B cell (primary cell): ENCODE measurements at regions not wholly inside any gene's neighbourhood (a gene's known extent, or its start where the extent isn't known, plus 50 kb on each side); places are given as distances from the start of the nearest gene placed in this dataset.

Experiments
- ATAC-seq: fragments of 200-7000 bp; cut with Tn5 transposase; one replicate; pipeline ENCODE4 v1.10.0; 2021; ENCODE audit warnings: low read depth, mild to moderate bottlenecking, moderate number of reproducible peaks, moderate library complexity
- CTCF ChIA-PET: fragments of 350-600 bp; sonication (Branson Sonifier 250); formaldehyde crosslinking; loops from one replicate; lab custom pipeline; 2021; ENCODE audit warnings: antibody characterized with exemption, inconsistent platforms; lab: Charles Lee
- POLR2A ChIA-PET: fragments of 350-600 bp; sonication (Branson Sonifier 250); formaldehyde crosslinking; loops from one replicate; lab custom pipeline; 2021; ENCODE audit warnings: antibody characterized with exemption; lab: Charles Lee
- DNase-seq: peaks from one replicate; pipeline ENCODE4 v3.0.0; 2013
- H2AFZ ChIP-seq: 2 replicates; pipeline ENCODE4 v1.6.1; 2012; ENCODE audit warnings: mild to moderate bottlenecking, low read depth, low read length; ENCODE audit not compliant: insufficient read depth, poor library complexity, severe bottlenecking
- H3K27ac ChIP-seq, 2 donors: 1 replicate in 1 of 2; 2 replicates in 1 of 2; pipeline ENCODE4 v1.5.1; 2012 to 2013; ENCODE audit warnings: low read length in 2 of 2, mild to moderate bottlenecking in 2 of 2, moderate library complexity in 1 of 2
- H3K27me3 ChIP-seq, 4 experiments: fragments of 200-600 bp in 1 of 4; sonication (generic) in 1 of 4; replicated peaks in 1 of 4; 1 replicate in 2 of 4; 2 replicates in 2 of 4; pipeline versions ENCODE4 v1.6.1 to v1.7.0; 2013 to 2016; ENCODE audit warnings: low read length in 3 of 4, mild to moderate bottlenecking in 2 of 4, mixed read lengths in 1 of 4, moderate library complexity in 1 of 4; ENCODE audit not compliant: insufficient read depth in 4 of 4, control insufficient read depth in 3 of 4; ENCODE audit errors: control extremely low read depth in 1 of 4
- H3K36me3 ChIP-seq, 2 experiments: replicated peaks in 1 of 2; 1 replicate in 1 of 2; 2 replicates in 1 of 2; pipeline versions ENCODE4 v1.6.1 to v1.7.1; 2013; ENCODE audit warnings: low read length in 1 of 2; ENCODE audit not compliant: insufficient read depth in 2 of 2, control insufficient read depth in 1 of 2; ENCODE audit errors: control extremely low read depth in 1 of 2, extremely low read depth in 1 of 2
- H3K4me1 ChIP-seq, 2 donors: fragments of 200-600 bp in 1 of 2; sonication (generic) in 1 of 2; 1 replicate in 1 of 2; 2 replicates in 1 of 2; pipeline versions ENCODE4 v1.5.1 to v1.6.1; 2013 to 2017; ENCODE audit warnings: low read length in 2 of 2; ENCODE audit not compliant: control insufficient read depth in 2 of 2, insufficient read depth in 2 of 2
- H3K4me2 ChIP-seq: replicated peaks from 2 replicates; pipeline ENCODE3; 2012; ENCODE audit warnings: mild to moderate bottlenecking, low read depth, low read length; ENCODE audit not compliant: poor library complexity, severe bottlenecking
- H3K4me3 ChIP-seq, 5 experiments: fragments of 200-600 bp in 1 of 5; sonication (generic) in 1 of 5; 1 replicate in 3 of 5; 2 replicates in 2 of 5; pipeline versions ENCODE4 v1.5.1 to v1.7.0; 2011 to 2016; ENCODE audit warnings: low read length in 4 of 5, mild to moderate bottlenecking in 4 of 5, low read depth in 2 of 5, control low read depth in 1 of 5, moderate library complexity in 1 of 5; ENCODE audit not compliant: insufficient read depth in 1 of 5; ENCODE audit errors: control extremely low read depth in 1 of 5, extremely low read depth in 1 of 5
- H3K79me2 ChIP-seq: fragments of 200-600 bp; sonication (generic); one replicate; pipeline ENCODE4 v1.6.0; 2016; ENCODE audit warnings: low read length; ENCODE audit not compliant: control insufficient read depth, insufficient read depth
- H3K9ac ChIP-seq: fragments of 200-600 bp; sonication (generic); 2 replicates; pipeline ENCODE4 v1.6.1; 2017; ENCODE audit warnings: mild to moderate bottlenecking, low read length, moderate library complexity
- H3K9me3 ChIP-seq, 3 donors: one replicate each; pipeline versions ENCODE4 v1.6.1 to v1.7.1; 2013; ENCODE audit warnings: low read length in 2 of 3; ENCODE audit not compliant: control insufficient read depth in 2 of 3, insufficient read depth in 1 of 3; ENCODE audit errors: control extremely low read depth in 1 of 3
- H4K20me1 ChIP-seq: 2 replicates; pipeline ENCODE4 v1.6.0; 2012; ENCODE audit warnings: mild to moderate bottlenecking, low read length; ENCODE audit not compliant: insufficient read depth, control insufficient read depth, poor library complexity, severe bottlenecking
- H3K27ac Mint-ChIP-seq: one replicate; pipeline ENCODE4 v1.8.0; 2021; ENCODE audit warnings: mixed read lengths
- H3K27me3 Mint-ChIP-seq: one replicate; pipeline ENCODE4 v1.8.0; 2021; ENCODE audit warnings: mixed read lengths
- H3K4me1 Mint-ChIP-seq: one replicate; pipeline ENCODE4 v1.8.0; 2021; ENCODE audit warnings: mixed read lengths
- H3K4me3 Mint-ChIP-seq: one replicate; pipeline ENCODE4 v1.8.0; 2021; ENCODE audit warnings: mixed read lengths
- H3K9me3 Mint-ChIP-seq: one replicate; pipeline ENCODE4 v1.8.0; 2022; ENCODE audit warnings: mixed read lengths; ENCODE audit not compliant: insufficient read depth
- CTCF ChIP-seq: fragments of 200-600 bp; IDR thresholded peaks from one replicate; pipeline ENCODE4 v1.8.0; 2022; ENCODE audit warnings: antibody characterized with exemption, mild to moderate bottlenecking
- EZH2 ChIP-seq: IDR thresholded peaks from 2 replicates; pipeline ENCODE4 v1.6.1; 2012; ENCODE audit warnings: borderline replicate concordance, low read depth, mild to moderate bottlenecking, moderate library complexity, low read length; ENCODE audit not compliant: insufficient read depth, poor library complexity, severe bottlenecking
- WGBS: methylation state at CpG from one replicate; pipeline ENCODE4 v1.1.5; 2013; ENCODE audit warnings: missing lambda C conversion rate; ENCODE audit not compliant: insufficient coverage; 5-methylcytosine and 5-hydroxymethylcytosine counted together
- intact Hi-C: fragments of 100-400 bp; cut with micrococcal nuclease; formaldehyde crosslinking; loops from one replicate; pipeline ENCODE4 v1.10.0; 2022

GRCh38 chr3:110494728-110495127 lies 576.9 kb upstream of the NECTIN3 start:
- no peak overlapping the region for H3K27ac ChIP-seq
- no peak overlapping the region for H2AFZ ChIP-seq
- Mint-ChIP-seq H3K4me1 (no peaks in the 10 kb centered on the region), H3K4me3 (no peak overlapping the region), H3K9me3 (no peaks in the 10 kb centered on the region), H3K27me3 (no peaks in the 10 kb centered on the region), H3K27ac (no peak overlapping the region)
- WGBS: 79% methylated on average over 6 of the region's 8 CpGs
- H3K36me3 ChIP-seq: no peaks in the 10 kb centered on the region
- no peaks in the 10 kb centered on the region for H3K27me3 ChIP-seq
- H3K4me2 ChIP-seq: no peak overlapping the region
- no peaks in the 10 kb centered on the region for H3K4me1 ChIP-seq
- H3K9me3 ChIP-seq: peaks cover 0 to 10% (median 0%) of the 10 kb centered on the region in 3 donors
- no peak overlapping the region for H3K9ac ChIP-seq
- no peaks in the 10 kb centered on the region for H3K79me2 ChIP-seq
- no peaks in the 10 kb centered on the region for H4K20me1 ChIP-seq
- CTCF ChIA-PET: no interaction called here
- POLR2A ChIA-PET: no interaction called here
- H3K4me3 ChIP-seq: no peak overlapping the region
- DNase-seq: no peak
- ATAC-seq: no peak
- intact Hi-C loops: no loop called here
- no peak for TF ChIP-seq CTCF
- no peak for TF ChIP-seq EZH2

- Histone ChIP-seq H3K27me3 (no peaks in the 10 kb centered on the region), H3K4me2 (no peak overlapping the region), H3K9ac (no peak overlapping the region), H3K4me3 (no peak overlapping the region), H3K36me3 (no peaks in the 10 kb centered on the region), H3K79me2 (no peaks in the 10 kb centered on the region), H3K9me3 (peaks cover 0 to 10% (median 0%) of the 10 kb centered on the region in 3 donors), H4K20me1 (no peaks in the 10 kb centered on the region), H3K27ac (no peak overlapping the region), H2AFZ (no peak overlapping the region), H3K4me1 (no peaks in the 10 kb centered on the region)
- POLR2A ChIA-PET: no interaction called here
- intact Hi-C loops: no loop called here
- no peak for DNase-seq
- 79% methylated on average over 9 of the region's 9 CpGs for WGBS
- Mint-ChIP-seq H3K4me1 (no peaks in the 10 kb centered on the region), H3K27me3 (no peaks in the 10 kb centered on the region), H3K4me3 (no peak overlapping the region), H3K9me3 (peaks cover 3% of the 10 kb centered on the region), H3K27ac (no peak overlapping the region)
- no peak for ATAC-seq
- CTCF ChIA-PET: no interaction called here
- TF ChIP-seq EZH2: no peak
- TF ChIP-seq CTCF: no peak
Observed at GRCh38 chr3:110495201-110495927, 576.3 kb upstream of the NECTIN3 start.
